Hematopoietic multipotent progenitor cell treated with erythropoietin and hydrocortisone succinate and interleukin-3 and kit ligand, for 8 days (in vitro differentiated cells): ENCODE measurements at regions not wholly inside any gene's neighbourhood (a gene's known extent, or its start where the extent isn't known, plus 50 kb on each side); places are given as distances from the start of the nearest gene placed in this dataset.

ENCODE experiments used
- DNase-seq: peaks from one replicate; pipeline ENCODE4 v3.0.0-alpha.2; 2015

GRCh38 chr3:164539215-164539614 lies 539.1 kb downstream of the SI start:
- no peak for DNase-seq

- no peak for DNase-seq
Observed at GRCh38 chr3:164537485-164537884, 540.8 kb downstream of the SI start.

- DNase-seq = no peak
Observed at GRCh38 chr3:164533275-164533674, 545.0 kb downstream of the SI start.

- no peak for DNase-seq
Observed at GRCh38 chr3:164526250-164526649, 552.0 kb downstream of the SI start.

GRCh38 chr3:164524201-164524600 lies 554.1 kb downstream of the SI start:
- no peak for DNase-seq

- DNase-seq = no peak
Observed at GRCh38 chr3:164522073-164522763, 556.1 kb downstream of the SI start.

- no peak for DNase-seq
Observed at GRCh38 chr3:164521644-164522043, 556.7 kb downstream of the SI start.

- DNase-seq = no peak
Observed at GRCh38 chr3:164521139-164521538, 557.2 kb downstream of the SI start.

GRCh38 chr3:164515256-164515655 lies 563.0 kb downstream of the SI start:
- DNase-seq = no peak

- DNase-seq = no peak
Observed at GRCh38 chr3:164514576-164514975, 563.7 kb downstream of the SI start.

GRCh38 chr3:164507886-164508285 lies 570.4 kb downstream of the SI start:
- no peak for DNase-seq

GRCh38 chr3:164498917-164499316 lies 579.4 kb downstream of the SI start:
- no peak for DNase-seq

GRCh38 chr3:164488893-164489292 lies 589.4 kb downstream of the SI start:
- no peak for DNase-seq

- DNase-seq = no peak
Observed at GRCh38 chr3:164486150-164486549, 592.1 kb downstream of the SI start.

- no peak for DNase-seq
Observed at GRCh38 chr3:164479978-164480377, 598.3 kb downstream of the SI start.

GRCh38 chr3:164479406-164479805 lies 598.9 kb downstream of the SI start:
- DNase-seq = no peak

- no peak for DNase-seq
Observed at GRCh38 chr3:164478323-164478722, 600.0 kb downstream of the SI start.

- DNase-seq = no peak
Observed at GRCh38 chr3:164477403-164477802, 600.9 kb downstream of the SI start.

GRCh38 chr3:164476631-164477030 lies 601.7 kb downstream of the SI start:
- DNase-seq = no peak

- no peak for DNase-seq
Observed at GRCh38 chr3:164470471-164470870, 607.8 kb downstream of the SI start.

GRCh38 chr3:164468055-164468454 lies 610.2 kb downstream of the SI start:
- no peak for DNase-seq

- no peak for DNase-seq
Observed at GRCh38 chr3:164467007-164467406, 611.3 kb downstream of the SI start.

GRCh38 chr3:164465172-164465571 lies 613.1 kb downstream of the SI start:
- DNase-seq = no peak

GRCh38 chr3:164460851-164461250 lies 617.4 kb downstream of the SI start:
- DNase-seq = no peak

GRCh38 chr3:164459521-164460151 lies 618.7 kb downstream of the SI start:
- DNase-seq = no peak
